Ovary (tissue), 7 donors: ENCODE measurements at regions not wholly inside any gene's neighbourhood (a gene's known extent, or its start where the extent isn't known, plus 50 kb on each side); places are given as distances from the start of the nearest gene placed in this dataset.

Experiments used
- DNase-seq, 5 donors: peaks; one replicate each; pipeline ENCODE4 v3.0.0-alpha.2; 2019 to 2020
- H3K27ac ChIP-seq, 2 donors: fragments of 200-600 bp; one replicate each; pipeline versions ENCODE4 v1.5.1 to v1.8.0; 2019 to 2022
- H3K27me3 ChIP-seq: fragments of 200-600 bp; one replicate; pipeline ENCODE4 v1.8.0; 2022
- H3K36me3 ChIP-seq: fragments of 200-600 bp; sonication (generic); one replicate; pipeline ENCODE4 v1.5.1; 2019
- H3K4me1 ChIP-seq: one replicate; pipeline ENCODE4 v1.8.1; 2013; ENCODE audit warnings: mild to moderate bottlenecking, moderate library complexity; ENCODE audit not compliant: insufficient read depth
- H3K4me3 ChIP-seq: fragments of 200-600 bp; sonication (generic); one replicate; pipeline ENCODE4 v1.5.1; 2017
- H3K9me3 ChIP-seq, 2 donors: fragments of 200-600 bp in 1 of 2; sonication (generic) in 1 of 2; one replicate each; pipeline versions ENCODE4 v1.5.1 to v1.8.1; 2013 to 2019; ENCODE audit warnings: mild to moderate bottlenecking in 1 of 2, moderate library complexity in 1 of 2
- EP300 ChIP-seq: sonication (generic); formaldehyde crosslinking; IDR thresholded peaks from one replicate; pipeline ENCODE4 v1.6.1; 2017; ENCODE audit warnings: antibody characterized with exemption
- POLR2A ChIP-seq: fragments of 450-650 bp; IDR thresholded peaks from one replicate; pipeline ENCODE4 v1.6.1; 2017; ENCODE audit warnings: antibody characterized with exemption, mild to moderate bottlenecking, moderate library complexity
- WGBS, 3 donors: extraction: QIAGEN DNeasy Blood & Tissue Kit in 1 of 3; methylation state at CpG; one replicate each; pipeline versions ENCODE4 v1.1.5 to v1.1.7; 2013 to 2017; 5-methylcytosine and 5-hydroxymethylcytosine counted together
- intact Hi-C, 4 donors: fragments of 100-400 bp; cut with DNase I; formaldehyde crosslinking; loops; one replicate each; pipeline versions ENCODE4 v1.11.0 to v1.15.1; 2022 to 2023
- TF ChIP-seq, protein P1 (sequence below), 3 donors: fragments of 450-650 bp in 2 of 3; fragments of 200-600 bp in 1 of 3; IDR thresholded peaks; one replicate each; pipeline versions ENCODE4 v1.5.1 to v1.8.0; 2016 to 2022; ENCODE audit warnings: antibody characterized with exemption in 3 of 3, mild to moderate bottlenecking in 1 of 3
- donor health status: DM: no; HTN: no; CAD: no; lungs with moderate emphysema.
- donor health status: DM: no; HTN: no; CAD: no.
- donor health status: Bipolar disorder and iron deficiency.
- donor health status: DM: no; HTN: no; CAD: no.
- donor health status: DM: yes; HTN: yes; CAD: no.

DNA sequence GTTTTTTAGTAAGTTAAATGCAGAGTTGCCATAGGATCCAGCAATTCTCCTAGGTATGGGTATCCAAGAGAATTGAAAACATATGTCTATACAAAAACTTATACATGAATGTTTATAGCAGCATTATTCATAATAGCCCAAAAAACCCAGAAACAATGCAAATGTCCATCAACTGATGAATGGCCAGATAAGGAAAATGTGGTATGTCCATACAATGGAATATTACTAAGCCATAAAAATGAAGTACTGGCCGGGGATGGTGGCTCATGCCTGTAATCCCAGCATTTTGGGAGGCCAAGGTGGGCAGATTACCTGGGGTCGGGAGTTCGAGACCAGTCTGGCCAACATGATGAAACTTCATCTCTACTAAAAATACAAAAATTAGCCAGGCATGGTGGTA lies 156.1 kb upstream of the PSMD7 start:
- Histone ChIP-seq H3K27me3 (no peaks in the 10 kb centered on the region), H3K27ac (no peak overlapping the region), H3K9me3 (no peaks in the 10 kb centered on the region), H3K4me3 (no peak overlapping the region), H3K36me3 (no peaks in the 10 kb centered on the region), H3K4me1 (no peaks in the 10 kb centered on the region)
- no peak for TF ChIP-seq POLR2A
- TF ChIP-seq EP300, result no peak
- TF ChIP-seq, protein P1, sequence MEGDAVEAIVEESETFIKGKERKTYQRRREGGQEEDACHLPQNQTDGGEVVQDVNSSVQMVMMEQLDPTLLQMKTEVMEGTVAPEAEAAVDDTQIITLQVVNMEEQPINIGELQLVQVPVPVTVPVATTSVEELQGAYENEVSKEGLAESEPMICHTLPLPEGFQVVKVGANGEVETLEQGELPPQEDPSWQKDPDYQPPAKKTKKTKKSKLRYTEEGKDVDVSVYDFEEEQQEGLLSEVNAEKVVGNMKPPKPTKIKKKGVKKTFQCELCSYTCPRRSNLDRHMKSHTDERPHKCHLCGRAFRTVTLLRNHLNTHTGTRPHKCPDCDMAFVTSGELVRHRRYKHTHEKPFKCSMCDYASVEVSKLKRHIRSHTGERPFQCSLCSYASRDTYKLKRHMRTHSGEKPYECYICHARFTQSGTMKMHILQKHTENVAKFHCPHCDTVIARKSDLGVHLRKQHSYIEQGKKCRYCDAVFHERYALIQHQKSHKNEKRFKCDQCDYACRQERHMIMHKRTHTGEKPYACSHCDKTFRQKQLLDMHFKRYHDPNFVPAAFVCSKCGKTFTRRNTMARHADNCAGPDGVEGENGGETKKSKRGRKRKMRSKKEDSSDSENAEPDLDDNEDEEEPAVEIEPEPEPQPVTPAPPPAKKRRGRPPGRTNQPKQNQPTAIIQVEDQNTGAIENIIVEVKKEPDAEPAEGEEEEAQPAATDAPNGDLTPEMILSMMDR (IDR thresholded peaks at IDR 0.05), result no peak
- intact Hi-C loops, result no loop called here
- no peak for DNase-seq
- WGBS, 3 donors, result 88 to 91% (median 89%) methylated on average over 3 of the region's 3 CpGs

DNA sequence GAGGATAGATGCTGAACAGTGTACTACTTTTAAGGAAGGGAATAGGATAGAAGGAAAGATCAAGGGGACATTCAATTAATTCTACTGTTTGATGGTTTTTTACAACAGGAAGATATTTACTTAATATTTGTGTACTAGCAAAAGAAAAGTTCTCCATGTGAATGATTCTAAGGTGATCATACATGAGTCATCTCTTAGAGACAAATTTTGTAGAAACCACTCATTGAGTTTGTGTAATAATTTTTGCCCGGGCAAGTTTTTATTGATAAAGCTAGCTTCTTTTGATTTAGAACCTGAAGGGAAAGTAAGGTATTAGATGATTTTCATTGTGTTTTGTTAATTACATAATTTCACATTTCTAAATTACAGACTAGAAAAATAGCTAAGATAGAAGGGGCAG lies 172.8 kb upstream of the PSMD7 start:
- H3K36me3 ChIP-seq, result no peaks in the 10 kb centered on the region
- 91 to 93% (median 92%) methylated on average over 1 of the region's 1 CpG for WGBS, 3 donors
- H3K27me3 ChIP-seq, result no peaks in the 10 kb centered on the region
- no peaks in the 10 kb centered on the region for H3K4me1 ChIP-seq
- intact Hi-C loops, result no loop called here
- TF ChIP-seq, protein P1 (IDR thresholded peaks at IDR 0.05), result no peak
- TF ChIP-seq EP300 (no peak), POLR2A (no peak)
- H3K27ac ChIP-seq, result no peak overlapping the region
- H3K9me3 ChIP-seq, result no peaks in the 10 kb centered on the region
- H3K4me3 ChIP-seq, result no peak overlapping the region
- DNase-seq, result no peak

- no peaks in the 10 kb centered on the region for H3K36me3 ChIP-seq
- intact Hi-C loops, result no loop called here
- TF ChIP-seq POLR2A, result no peak
- TF ChIP-seq EP300, result no peak
- TF ChIP-seq, protein P1 (IDR thresholded peaks at IDR 0.05), result no peak
- DNase-seq, result no peak
- no peaks in the 10 kb centered on the region for H3K27me3 ChIP-seq
- WGBS, 3 donors, result 86 to 90% (median 90%) methylated on average over 4 of the region's 4 CpGs
- H3K4me1 ChIP-seq, result no peaks in the 10 kb centered on the region
- no peaks in the 10 kb centered on the region for H3K9me3 ChIP-seq
- no peak overlapping the region for H3K27ac ChIP-seq
- no peak overlapping the region for H3K4me3 ChIP-seq
Observed at GRCh38 chr16:74123195-74123594, 173.4 kb upstream of the PSMD7 start.

DNA sequence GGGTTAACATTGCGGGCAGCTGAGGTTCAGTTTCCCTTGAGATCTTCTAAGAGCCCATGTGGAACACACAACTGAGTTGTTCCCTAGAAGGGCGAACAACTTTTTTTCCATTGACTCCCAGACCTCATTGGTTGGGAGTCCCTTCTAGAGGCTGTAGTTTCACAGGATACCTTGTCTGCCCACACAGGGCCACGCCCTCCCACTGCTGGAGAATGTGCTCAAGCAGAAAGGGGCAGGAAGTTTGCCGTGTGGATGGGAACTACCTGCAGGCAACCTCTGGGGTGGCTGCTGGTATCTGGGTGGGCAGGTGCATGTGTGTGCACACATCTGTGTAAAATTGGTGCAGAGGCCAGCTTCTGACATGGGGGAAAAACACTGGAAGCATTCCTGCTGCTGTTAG lies 178.8 kb upstream of the PSMD7 start:
- Histone ChIP-seq H3K4me3 (no peak overlapping the region), H3K9me3 (no peaks in the 10 kb centered on the region), H3K27me3 (no peaks in the 10 kb centered on the region), H3K27ac (no peak overlapping the region), H3K36me3 (no peaks in the 10 kb centered on the region), H3K4me1 (no peaks in the 10 kb centered on the region)
- no peak for DNase-seq
- WGBS, 3 donors, result 75 to 77% (median 75%) methylated on average over 4 of the region's 4 CpGs
- TF ChIP-seq EP300, result no peak
- TF ChIP-seq POLR2A, result no peak
- TF ChIP-seq, protein P1 (IDR thresholded peaks at IDR 0.05), result no peak
- intact Hi-C loops, result no loop called here

GRCh38 chr16:74113545-74113944 lies 183.1 kb upstream of the PSMD7 start:
- H3K36me3 ChIP-seq, result no peaks in the 10 kb centered on the region
- 77 to 89% (median 85%) methylated on average over 8 of the region's 8 CpGs for WGBS, 3 donors
- no peaks in the 10 kb centered on the region for H3K9me3 ChIP-seq
- H3K27me3 ChIP-seq, result no peaks in the 10 kb centered on the region
- TF ChIP-seq POLR2A (no peak), EP300 (no peak)
- TF ChIP-seq, protein P1 (IDR thresholded peaks at IDR 0.05), result no peak
- no peak overlapping the region for H3K27ac ChIP-seq
- no peak for DNase-seq
- H3K4me3 ChIP-seq, result no peak overlapping the region
- H3K4me1 ChIP-seq, result no peaks in the 10 kb centered on the region
- intact Hi-C loops, result no loop called here
